ENCODE measurements at regions not wholly inside any gene's neighbourhood (a gene's known extent, or its start where the extent isn't known, plus 50 kb on each side); places are given as distances from the start of the nearest gene placed in this dataset.

GRCh38 chr1:53405737-53406136, 53.5 kb upstream of the DMRTB1 start:
- Mint-ChIP-seq H3K36me3 (no peaks in the 10 kb centered on the region), H3K9me3 (no peaks in the 10 kb centered on the region), H3K27me3 (ENCODE audit: insufficient read depth, low read depth) (peaks cover 8% of the 10 kb centered on the region), H3K27ac (no peak overlapping the region), H3K4me3 (no peak overlapping the region), H3K4me1 (peaks cover 9% of the 10 kb centered on the region)
- Histone ChIP-seq H3K4me1 (no peaks in the 10 kb centered on the region), H2AFZ (replicated peaks) (no peak overlapping the region), H3K27ac (no peak overlapping the region), H3K27me3 (no peaks in the 10 kb centered on the region), H3K4me3 (no peak overlapping the region), H3K4me2 (no peak overlapping the region), H3F3A (ENCODE audit: low read depth) (no peaks in the 10 kb centered on the region), H3K9me3 (ENCODE audit: low read depth) (no peaks in the 10 kb centered on the region), H3K9ac (no peak overlapping the region), H4K20me1 (ENCODE audit: low read depth) (no peaks in the 10 kb centered on the region), H3K79me2 (ENCODE audit: low read depth) (no peaks in the 10 kb centered on the region), H3K36me3 (no peaks in the 10 kb centered on the region)
- DNase-seq (ENCODE audit: low spot score), result no peak
- TF ChIP-seq, protein P1, sequence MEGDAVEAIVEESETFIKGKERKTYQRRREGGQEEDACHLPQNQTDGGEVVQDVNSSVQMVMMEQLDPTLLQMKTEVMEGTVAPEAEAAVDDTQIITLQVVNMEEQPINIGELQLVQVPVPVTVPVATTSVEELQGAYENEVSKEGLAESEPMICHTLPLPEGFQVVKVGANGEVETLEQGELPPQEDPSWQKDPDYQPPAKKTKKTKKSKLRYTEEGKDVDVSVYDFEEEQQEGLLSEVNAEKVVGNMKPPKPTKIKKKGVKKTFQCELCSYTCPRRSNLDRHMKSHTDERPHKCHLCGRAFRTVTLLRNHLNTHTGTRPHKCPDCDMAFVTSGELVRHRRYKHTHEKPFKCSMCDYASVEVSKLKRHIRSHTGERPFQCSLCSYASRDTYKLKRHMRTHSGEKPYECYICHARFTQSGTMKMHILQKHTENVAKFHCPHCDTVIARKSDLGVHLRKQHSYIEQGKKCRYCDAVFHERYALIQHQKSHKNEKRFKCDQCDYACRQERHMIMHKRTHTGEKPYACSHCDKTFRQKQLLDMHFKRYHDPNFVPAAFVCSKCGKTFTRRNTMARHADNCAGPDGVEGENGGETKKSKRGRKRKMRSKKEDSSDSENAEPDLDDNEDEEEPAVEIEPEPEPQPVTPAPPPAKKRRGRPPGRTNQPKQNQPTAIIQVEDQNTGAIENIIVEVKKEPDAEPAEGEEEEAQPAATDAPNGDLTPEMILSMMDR (IDR thresholded peaks at IDR 0.05), result no peak
- TF ChIP-seq EZH2 (IDR thresholded peaks at IDR 0.05), result no peak
- no peak for TF ChIP-seq EZH2phosphoT487 (IDR thresholded peaks at IDR 0.05)

- H3K9ac ChIP-seq, result no peak overlapping the region
- no peak overlapping the region for H3K27ac ChIP-seq
- no peak overlapping the region for H3K4me3 ChIP-seq
- no peaks in the 10 kb centered on the region for H3K36me3 ChIP-seq
- H3K79me2 ChIP-seq (ENCODE audit: low read depth), result no peaks in the 10 kb centered on the region
- no peak overlapping the region for H3K4me3 Mint-ChIP-seq
- H2AFZ ChIP-seq (replicated peaks), result no peak overlapping the region
- no peaks in the 10 kb centered on the region for H3F3A ChIP-seq (ENCODE audit: low read depth)
- no peaks in the 10 kb centered on the region for H3K27me3 ChIP-seq
- H3K27me3 Mint-ChIP-seq (ENCODE audit: insufficient read depth, low read depth), result peaks cover 12% of the 10 kb centered on the region
- H3K4me2 ChIP-seq, result no peak overlapping the region
- H3K4me1 Mint-ChIP-seq, result peaks cover 15% of the 10 kb centered on the region
- H4K20me1 ChIP-seq (ENCODE audit: low read depth), result no peaks in the 10 kb centered on the region
- no peak for DNase-seq (ENCODE audit: low spot score)
- H3K36me3 Mint-ChIP-seq, result no peaks in the 10 kb centered on the region
- no peak overlapping the region for H3K27ac Mint-ChIP-seq
- no peaks in the 10 kb centered on the region for H3K4me1 ChIP-seq
- H3K9me3 Mint-ChIP-seq, result no peaks in the 10 kb centered on the region
- no peaks in the 10 kb centered on the region for H3K9me3 ChIP-seq (ENCODE audit: low read depth)
- TF ChIP-seq EZH2phosphoT487 (IDR thresholded peaks at IDR 0.05) (no peak), EZH2 (IDR thresholded peaks at IDR 0.05) (no peak)
- TF ChIP-seq, protein P1 (IDR thresholded peaks at IDR 0.05), result no peak
Measured at GRCh38 chr1:53406551-53407235, 52.5 kb upstream of the DMRTB1 start.

DNA sequence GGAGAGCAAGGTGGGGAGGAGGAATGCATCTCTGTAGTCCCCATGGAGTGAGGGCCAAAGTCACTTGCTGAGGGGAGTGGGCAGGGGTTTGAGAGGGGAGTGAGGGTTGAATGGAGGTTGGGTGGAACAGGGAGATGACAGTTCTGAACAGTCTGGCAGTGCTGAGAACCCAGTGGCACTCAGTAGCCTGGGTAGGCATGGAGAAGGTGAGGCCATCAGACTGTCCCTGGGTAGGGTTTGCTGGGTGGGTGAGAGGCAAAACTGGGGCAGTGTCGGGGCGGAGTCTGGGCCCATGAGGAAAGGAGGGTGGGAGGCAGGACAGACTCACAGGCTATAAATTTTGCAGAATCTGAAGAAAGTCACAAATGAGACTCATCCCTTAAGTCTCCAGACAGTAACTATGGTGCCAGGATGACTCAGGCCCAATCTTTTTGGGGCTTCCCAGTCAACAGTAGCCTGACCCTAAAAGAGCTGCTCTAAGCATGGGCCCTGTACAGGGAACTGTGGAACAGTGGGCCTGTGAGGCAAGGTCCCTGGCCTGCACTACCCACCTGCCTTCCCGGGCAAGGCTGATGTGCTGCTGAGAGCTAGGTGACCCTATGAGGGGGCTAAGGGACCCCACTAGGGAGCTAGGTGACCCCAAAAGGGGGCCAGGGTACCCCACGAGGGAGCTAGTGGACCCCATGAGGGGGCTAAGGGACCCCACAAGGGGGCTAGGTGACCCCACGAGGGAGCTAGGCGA, 51.0 kb upstream of the DMRTB1 start:
- Histone ChIP-seq H3K36me3 (no peaks in the 10 kb centered on the region), H3K27ac (no peak overlapping the region), H3K4me1 (no peaks in the 10 kb centered on the region), H3K27me3 (no peaks in the 10 kb centered on the region), H2AFZ (replicated peaks) (no peak overlapping the region), H3K4me3 (no peak overlapping the region), H3K79me2 (ENCODE audit: low read depth) (no peaks in the 10 kb centered on the region), H3K9me3 (ENCODE audit: low read depth) (no peaks in the 10 kb centered on the region), H3K9ac (no peak overlapping the region), H3F3A (ENCODE audit: low read depth) (no peaks in the 10 kb centered on the region), H3K4me2 (no peak overlapping the region), H4K20me1 (ENCODE audit: low read depth) (no peaks in the 10 kb centered on the region)
- H3K27ac Mint-ChIP-seq, result no peak overlapping the region
- H3K36me3 Mint-ChIP-seq, result no peaks in the 10 kb centered on the region
- TF ChIP-seq, protein P1 (IDR thresholded peaks at IDR 0.05), result no peak
- TF ChIP-seq EZH2 (IDR thresholded peaks at IDR 0.05), result no peak
- TF ChIP-seq EZH2phosphoT487 (IDR thresholded peaks at IDR 0.05), result no peak
- peaks cover 25% of the 10 kb centered on the region for H3K4me1 Mint-ChIP-seq
- peaks cover 12% of the 10 kb centered on the region for H3K27me3 Mint-ChIP-seq (ENCODE audit: insufficient read depth, low read depth)
- no peaks in the 10 kb centered on the region for H3K9me3 Mint-ChIP-seq
- DNase-seq (ENCODE audit: low spot score), result no peak
- H3K4me3 Mint-ChIP-seq, result peak overlapping the region; percentile 27

Data from neural progenitor cell (in vitro differentiated cells).